Activated T-helper 17 cell treated with anti-CD3 and anti-CD28 coated beads, Interleukin-2, amount 50 U/mL, for 72 hours (primary cell): ENCODE measurements at regions not wholly inside any gene's neighbourhood (a gene's known extent, or its start where the extent isn't known, plus 50 kb on each side); places are given as distances from the start of the nearest gene placed in this dataset.
"Not testable (repeated sequence)": the region's sequence is repeated elsewhere in the genome, so short reads cannot be mapped to it uniquely, and the experiment has no call there.

Experiments used
- ATAC-seq: fragments of 150-1000 bp; cut with Tn5 transposase; replicated peaks from 2 replicates; pipeline ENCODE4 v1.10.0; 2021; ENCODE audit warnings: mild to moderate bottlenecking, moderate library complexity
- H3K27ac Mint-ChIP-seq: one replicate; pipeline ENCODE4 v1.8.0; 2022; ENCODE audit warnings: mixed read lengths
- H3K27me3 Mint-ChIP-seq: one replicate; pipeline ENCODE4 v1.8.0; 2022; ENCODE audit warnings: mixed read lengths
- H3K36me3 Mint-ChIP-seq: one replicate; pipeline ENCODE4 v1.8.0; 2022; ENCODE audit warnings: low read depth, mild to moderate bottlenecking, mixed read lengths
- H3K4me1 Mint-ChIP-seq: one replicate; pipeline ENCODE4 v1.8.0; 2022; ENCODE audit warnings: mixed read lengths
- H3K4me3 Mint-ChIP-seq: one replicate; pipeline ENCODE4 v1.8.0; 2022; ENCODE audit warnings: mild to moderate bottlenecking, mixed read lengths
- H3K9me3 Mint-ChIP-seq: one replicate; pipeline ENCODE4 v1.8.0; 2022; ENCODE audit warnings: mixed read lengths

DNA sequence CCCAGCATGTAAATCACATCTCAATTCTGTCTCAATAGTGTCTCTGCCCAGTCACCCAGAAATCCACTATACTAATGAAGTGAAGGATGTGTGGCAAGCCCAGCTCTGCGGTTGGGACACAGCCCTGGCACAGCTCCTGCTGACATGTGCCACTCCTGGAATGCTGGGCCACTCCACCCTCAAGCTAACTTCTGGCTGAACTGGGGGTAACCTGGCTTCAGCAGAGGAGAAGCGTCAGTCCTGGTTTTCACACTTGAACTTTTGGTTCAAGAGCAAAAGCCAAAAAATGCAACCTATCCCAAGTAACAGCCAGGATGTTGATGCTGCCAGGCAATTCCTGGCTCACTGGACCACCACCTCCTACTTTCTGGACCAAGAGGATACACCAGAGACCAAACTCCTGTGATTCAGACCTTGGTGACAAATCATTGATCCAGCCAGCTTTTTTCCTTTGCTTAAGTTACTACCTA is 86.4 kb downstream of the ARRDC3 start:
- H3K27ac Mint-ChIP-seq = no peak overlapping the region
- no peaks in the 10 kb centered on the region for H3K27me3 Mint-ChIP-seq
- H3K4me3 Mint-ChIP-seq = no peak overlapping the region
- no peaks in the 10 kb centered on the region for H3K36me3 Mint-ChIP-seq
- no peaks in the 10 kb centered on the region for H3K9me3 Mint-ChIP-seq
- peaks cover 6% of the 10 kb centered on the region for H3K4me1 Mint-ChIP-seq
- ATAC-seq = no peak

DNA sequence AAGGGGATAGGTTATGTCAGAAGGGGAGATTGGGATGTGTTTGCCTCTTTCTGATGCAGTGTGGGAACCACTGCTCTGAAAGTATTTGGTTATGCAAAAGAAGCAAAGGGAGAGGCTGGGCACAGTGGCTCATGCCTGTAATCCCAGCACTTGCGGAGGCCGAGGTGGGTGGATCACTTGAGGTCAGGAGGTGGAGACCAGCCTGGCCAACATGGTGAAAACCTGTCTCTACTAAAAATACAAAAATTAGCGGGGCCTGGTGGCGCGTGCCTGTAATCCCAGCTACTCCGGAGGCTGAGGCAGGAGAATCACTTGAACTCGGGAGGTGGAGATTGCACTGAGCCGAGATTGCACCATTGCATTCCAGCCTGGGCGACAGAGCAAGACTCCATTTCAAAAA is 87.0 kb downstream of the ARRDC3 start:
- not testable (repeated sequence) for ATAC-seq, H3K9me3 Mint-ChIP-seq, H3K27ac Mint-ChIP-seq, H3K36me3 Mint-ChIP-seq, H3K4me3 Mint-ChIP-seq, H3K27me3 Mint-ChIP-seq
- H3K4me1 Mint-ChIP-seq = peaks cover 10% of the 10 kb centered on the region

DNA sequence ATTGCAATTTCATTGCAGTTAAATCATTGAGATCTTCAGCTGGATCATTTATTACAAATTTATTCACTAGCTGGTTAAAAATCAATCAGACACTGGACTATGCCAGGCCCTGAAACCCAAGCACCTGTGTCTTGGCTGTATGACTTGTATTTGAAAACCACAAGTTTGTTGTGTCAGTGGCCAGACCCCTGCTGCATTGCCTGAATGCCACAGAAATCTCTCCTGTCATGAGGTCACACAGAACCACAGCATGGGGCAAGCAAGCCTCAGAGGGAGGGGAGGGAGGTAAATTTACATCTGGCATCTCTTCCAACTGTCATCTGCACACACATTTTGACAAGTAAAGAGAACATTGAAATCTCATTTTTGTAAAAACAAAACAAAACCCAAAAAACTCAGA is 90.0 kb downstream of the ARRDC3 start:
- no peaks in the 10 kb centered on the region for H3K36me3 Mint-ChIP-seq
- H3K27ac Mint-ChIP-seq = no peak overlapping the region
- H3K4me3 Mint-ChIP-seq = peak overlapping the region; percentile 33
- ATAC-seq = peak; percentile 81
- no peaks in the 10 kb centered on the region for H3K9me3 Mint-ChIP-seq
- peaks cover 10% of the 10 kb centered on the region for H3K4me1 Mint-ChIP-seq
- no peaks in the 10 kb centered on the region for H3K27me3 Mint-ChIP-seq

DNA sequence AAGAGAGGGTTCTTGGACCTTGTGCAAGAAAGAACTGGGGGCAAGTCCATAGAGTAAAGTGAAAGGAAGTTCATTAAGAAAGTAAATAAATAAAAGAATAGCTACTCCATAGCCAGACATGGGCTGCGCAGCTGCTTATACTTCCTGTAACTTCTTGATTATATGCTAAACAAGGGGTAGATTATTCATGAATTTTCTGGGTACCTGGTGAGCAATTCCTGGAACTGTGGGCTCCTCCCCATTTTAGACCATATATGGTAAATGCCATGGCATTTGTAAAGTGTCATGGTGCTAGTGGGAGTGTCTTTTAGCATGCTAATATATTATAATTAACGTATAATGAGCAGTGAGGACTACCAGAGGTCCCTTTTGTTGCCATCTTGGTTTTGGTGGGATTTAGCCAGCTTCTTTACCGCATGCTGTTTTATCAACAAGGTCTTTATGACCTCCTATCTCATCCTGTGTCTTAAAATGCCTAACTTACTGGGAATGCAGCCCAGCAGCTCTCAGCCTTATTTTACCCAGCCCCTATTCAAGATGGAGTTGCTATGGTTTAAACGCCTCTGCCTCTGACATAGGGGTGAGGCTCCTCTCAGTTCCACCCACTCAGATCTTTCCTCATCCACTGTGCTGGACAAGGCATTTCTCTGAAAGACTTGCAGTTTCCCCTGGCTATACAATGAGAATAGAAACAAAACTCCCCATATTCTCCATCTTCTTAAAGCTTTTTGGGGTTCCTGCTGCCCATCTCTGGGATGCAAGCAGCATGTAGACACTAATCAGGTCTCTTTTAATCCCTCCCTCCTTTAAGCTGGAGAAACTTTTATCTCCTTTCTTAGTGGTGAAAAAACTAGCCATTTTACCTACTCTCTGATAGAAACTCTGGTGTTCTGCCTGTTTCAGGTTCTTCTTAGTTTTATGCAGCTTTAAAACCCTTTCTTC is 91.2 kb downstream of the ARRDC3 start:
- H3K4me1 Mint-ChIP-seq = peaks cover 10% of the 10 kb centered on the region
- H3K27ac Mint-ChIP-seq = peak overlapping the region; percentile 70
- H3K9me3 Mint-ChIP-seq = no peaks in the 10 kb centered on the region

DNA sequence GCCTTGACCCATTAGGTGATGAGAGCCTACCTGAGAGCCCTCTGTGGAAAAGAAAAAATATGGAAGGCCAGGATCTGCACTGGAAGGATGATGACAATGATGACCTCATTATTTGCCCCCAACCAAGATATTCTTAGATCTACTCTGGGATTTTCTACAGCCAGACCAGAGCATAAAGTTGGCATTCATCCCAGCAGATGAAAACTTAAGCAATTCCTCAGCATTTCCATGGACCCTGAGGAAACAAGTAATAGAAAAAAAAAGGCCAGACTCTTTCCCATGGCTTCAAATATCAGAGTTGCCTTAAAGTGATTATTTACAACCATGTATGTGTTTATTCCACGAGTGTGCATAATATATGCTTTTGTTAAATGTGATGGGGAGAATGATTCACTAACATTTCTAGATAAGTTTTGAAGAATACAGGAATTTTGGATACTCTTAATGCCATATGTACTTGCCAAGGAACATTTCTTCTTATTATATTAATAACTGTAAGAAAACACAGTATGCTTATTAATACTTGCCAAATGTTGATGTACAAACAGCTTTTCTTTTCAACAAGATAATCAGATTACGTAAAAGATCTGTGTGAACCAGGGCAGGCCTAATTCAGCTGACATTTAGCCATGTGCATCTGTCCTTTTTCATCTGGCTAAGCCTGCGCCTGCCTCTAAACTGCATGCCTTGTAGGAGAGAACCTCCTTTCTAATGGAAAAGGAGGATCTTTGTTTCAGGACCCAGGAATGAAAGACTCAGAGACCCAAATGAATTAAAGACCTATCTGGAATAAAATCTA is 94.8 kb downstream of the ARRDC3 start:
- ATAC-seq = no peak
- no peaks in the 10 kb centered on the region for H3K27me3 Mint-ChIP-seq
- H3K4me3 Mint-ChIP-seq = no peak overlapping the region
- peaks cover 5% of the 10 kb centered on the region for H3K9me3 Mint-ChIP-seq
- H3K27ac Mint-ChIP-seq = no peak overlapping the region
- H3K36me3 Mint-ChIP-seq = no peaks in the 10 kb centered on the region
- peaks cover 29% of the 10 kb centered on the region for H3K4me1 Mint-ChIP-seq

More for the DNA sequence above, 91.2 kb downstream of the ARRDC3 start:
- H3K27me3 Mint-ChIP-seq = no peaks in the 10 kb centered on the region
- H3K4me3 Mint-ChIP-seq = peak overlapping the region; percentile 33
- ATAC-seq = peak; percentile 81
- no peaks in the 10 kb centered on the region for H3K36me3 Mint-ChIP-seq

DNA sequence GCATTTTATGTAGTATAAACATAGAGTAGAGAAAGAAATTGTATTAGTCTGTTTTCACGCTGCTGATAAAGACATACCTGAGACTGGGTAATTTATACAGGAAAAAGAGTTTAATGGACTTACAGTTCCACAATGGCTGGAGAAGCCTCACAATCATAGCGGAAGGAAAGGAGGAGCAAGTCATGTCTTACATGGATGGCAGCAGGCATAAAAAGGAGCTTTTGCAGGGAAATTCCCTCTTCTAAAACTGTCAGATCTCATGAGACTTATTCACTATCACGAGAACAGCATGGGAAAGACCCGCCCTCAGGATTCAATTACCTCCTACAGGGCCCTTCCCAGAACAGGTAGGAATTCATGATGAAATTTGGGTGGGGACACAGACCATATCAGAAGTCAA is 98.1 kb downstream of the ARRDC3 start:
- not testable (repeated sequence) for H3K27me3 Mint-ChIP-seq, ATAC-seq, H3K9me3 Mint-ChIP-seq, H3K27ac Mint-ChIP-seq
- peaks cover 24% of the 10 kb centered on the region for H3K36me3 Mint-ChIP-seq
- peak overlapping the region; percentile 90 for H3K4me3 Mint-ChIP-seq
- peaks cover 47% of the 10 kb centered on the region for H3K4me1 Mint-ChIP-seq

DNA sequence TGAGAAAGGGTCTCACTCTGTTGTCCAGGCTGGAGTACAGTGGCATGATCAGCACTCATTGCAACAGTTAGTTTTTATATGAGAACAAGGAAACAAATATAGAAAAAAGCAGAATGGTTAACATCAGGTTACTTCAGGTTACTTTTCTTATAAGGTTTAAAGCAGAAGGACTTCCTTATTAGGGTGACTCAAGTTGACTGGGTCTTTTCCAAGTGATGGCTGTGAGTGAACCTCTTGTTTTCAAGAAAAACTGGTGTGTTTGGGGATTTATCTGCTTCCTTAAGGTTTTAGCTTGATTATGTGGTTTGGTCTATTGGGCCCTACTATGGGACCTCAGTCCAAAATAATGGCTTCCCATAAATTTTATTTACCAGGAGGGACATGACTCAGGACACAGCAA is 99.2 kb downstream of the ARRDC3 start:
- H3K27me3 Mint-ChIP-seq = no peaks in the 10 kb centered on the region
- ATAC-seq = no peak
- H3K27ac Mint-ChIP-seq = peak overlapping the region; percentile 99
- H3K9me3 Mint-ChIP-seq = peaks cover 10% of the 10 kb centered on the region
- H3K36me3 Mint-ChIP-seq = peaks cover 33% of the 10 kb centered on the region
- peak overlapping the region; percentile 90 for H3K4me3 Mint-ChIP-seq
- peaks cover 54% of the 10 kb centered on the region for H3K4me1 Mint-ChIP-seq

DNA sequence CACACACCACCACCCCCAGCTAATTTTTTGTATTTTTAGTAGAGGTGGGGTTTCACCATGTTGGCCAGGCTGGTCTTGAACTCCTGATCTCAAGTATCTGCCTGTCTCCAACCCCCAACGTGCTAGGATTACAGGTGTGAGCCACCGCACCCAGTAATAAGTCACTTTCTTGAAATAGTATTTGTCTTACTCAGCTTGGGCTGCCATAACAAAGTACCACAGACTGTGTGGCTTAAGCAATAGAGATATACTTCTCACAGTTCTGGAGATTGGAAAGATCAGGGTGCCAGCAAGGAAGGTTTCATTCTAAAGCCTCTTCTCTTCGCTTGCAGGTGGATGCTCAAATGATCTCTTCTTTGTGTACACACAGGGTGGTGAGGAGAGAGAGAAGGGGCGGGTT is 99.8 kb downstream of the ARRDC3 start:
- peak overlapping the region; percentile 90 for H3K4me3 Mint-ChIP-seq
- peaks cover 54% of the 10 kb centered on the region for H3K4me1 Mint-ChIP-seq
- H3K36me3 Mint-ChIP-seq = peaks cover 33% of the 10 kb centered on the region
- peak; percentile 12 for ATAC-seq
- peak overlapping the region; percentile 99 for H3K27ac Mint-ChIP-seq
- peaks cover 10% of the 10 kb centered on the region for H3K9me3 Mint-ChIP-seq
- no peaks in the 10 kb centered on the region for H3K27me3 Mint-ChIP-seq

DNA sequence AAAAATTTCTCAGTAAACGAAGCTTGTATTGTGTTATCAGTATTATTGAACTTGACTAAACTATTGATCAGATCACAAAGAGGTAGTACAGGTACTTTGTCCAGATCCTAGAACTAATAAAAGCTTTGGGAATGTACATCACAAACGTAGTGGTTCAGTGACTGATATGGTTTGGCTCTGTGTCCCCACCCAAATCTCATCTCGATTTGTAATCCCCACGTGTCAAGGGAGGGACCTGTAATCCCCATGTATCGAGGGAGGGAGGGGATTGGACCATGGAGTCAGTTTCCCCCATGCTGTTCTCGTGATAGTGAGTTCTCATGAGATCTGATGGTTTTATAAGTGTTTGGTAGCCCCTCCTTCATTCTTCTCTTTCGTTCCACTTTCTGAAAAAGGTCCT is 100.9 kb downstream of the ARRDC3 start:
- Mint-ChIP-seq H3K4me3 (peak overlapping the region; percentile 90), H3K27me3 (no peaks in the 10 kb centered on the region), H3K9me3 (peaks cover 10% of the 10 kb centered on the region), H3K36me3 (peaks cover 33% of the 10 kb centered on the region), H3K4me1 (peaks cover 54% of the 10 kb centered on the region), H3K27ac (peak overlapping the region; percentile 99)
- no peak for ATAC-seq

DNA sequence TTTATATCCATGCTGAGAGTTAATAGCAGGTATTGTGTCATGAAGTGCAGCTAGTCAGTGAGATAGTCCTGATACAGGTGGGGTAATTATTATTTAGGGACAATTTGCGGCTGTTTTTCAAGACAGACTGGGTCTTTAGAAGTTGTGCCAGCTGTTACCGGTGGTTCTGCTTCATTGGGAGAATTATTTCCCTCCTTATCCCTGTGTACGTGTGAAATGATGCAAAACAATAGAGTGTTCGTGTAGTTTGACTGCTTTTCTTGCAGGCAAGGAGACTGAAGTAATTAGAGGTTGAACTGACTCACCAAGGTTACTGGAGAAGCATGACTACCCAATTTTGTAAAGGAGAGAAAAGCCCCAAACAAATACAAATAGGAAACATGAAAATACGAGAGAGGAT is 101.7 kb downstream of the ARRDC3 start:
- Mint-ChIP-seq H3K4me1 (peaks cover 54% of the 10 kb centered on the region), H3K27ac (peak overlapping the region; percentile 99), H3K4me3 (peak overlapping the region; percentile 90), H3K36me3 (peaks cover 33% of the 10 kb centered on the region), H3K9me3 (peaks cover 10% of the 10 kb centered on the region), H3K27me3 (no peaks in the 10 kb centered on the region)
- peak; percentile 49 for ATAC-seq

DNA sequence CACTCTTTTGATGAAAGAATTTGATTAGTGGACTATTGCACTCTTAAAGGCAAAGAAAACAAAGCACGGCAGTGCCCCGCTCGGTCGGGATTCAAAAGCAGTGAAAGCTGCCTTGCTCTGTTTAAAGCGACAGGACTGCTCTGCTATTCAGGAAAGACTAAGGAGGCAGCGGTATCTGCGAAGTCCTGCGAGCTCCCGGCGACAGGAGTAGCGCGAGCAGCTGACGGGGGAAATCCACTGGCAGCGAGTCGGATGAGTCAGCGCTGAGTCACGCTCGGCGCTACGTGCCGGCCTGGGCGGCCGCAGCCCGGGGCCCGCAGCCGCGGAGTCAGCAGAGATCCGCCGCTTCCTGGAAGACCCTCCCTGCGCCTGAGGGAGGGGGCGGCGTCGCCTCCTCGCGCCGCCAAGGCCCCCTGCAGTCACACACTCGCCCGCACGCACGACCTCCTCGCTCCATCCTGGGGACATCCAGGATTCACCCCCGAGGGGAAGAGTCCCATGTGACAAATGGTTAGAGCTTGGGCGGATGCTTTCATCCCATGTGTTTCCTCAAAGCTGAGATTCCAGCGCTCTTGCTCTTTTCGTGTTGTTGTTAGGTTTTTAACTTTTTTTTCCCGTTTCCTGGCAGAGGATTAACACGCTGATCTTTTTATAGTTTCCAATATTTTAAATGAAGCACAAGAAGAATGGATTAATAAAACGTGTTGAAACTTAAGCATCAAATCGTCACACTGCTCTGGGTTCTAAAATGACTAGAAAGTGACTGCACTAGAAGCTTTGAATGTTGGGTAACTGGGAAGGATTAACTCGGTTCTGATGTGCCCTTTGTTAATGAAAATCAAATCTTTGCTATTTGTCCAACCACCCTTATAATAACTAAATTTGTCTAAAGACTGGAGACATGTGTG is 102.5 kb downstream of the ARRDC3 start:
- Mint-ChIP-seq H3K4me1 (peaks cover 49% of the 10 kb centered on the region), H3K4me3 (peak overlapping the region; percentile 90), H3K36me3 (peaks cover 33% of the 10 kb centered on the region), H3K27me3 (no peaks in the 10 kb centered on the region), H3K27ac (peak overlapping the region; percentile 99), H3K9me3 (peaks cover 10% of the 10 kb centered on the region)
- ATAC-seq = peak; percentile 79

DNA sequence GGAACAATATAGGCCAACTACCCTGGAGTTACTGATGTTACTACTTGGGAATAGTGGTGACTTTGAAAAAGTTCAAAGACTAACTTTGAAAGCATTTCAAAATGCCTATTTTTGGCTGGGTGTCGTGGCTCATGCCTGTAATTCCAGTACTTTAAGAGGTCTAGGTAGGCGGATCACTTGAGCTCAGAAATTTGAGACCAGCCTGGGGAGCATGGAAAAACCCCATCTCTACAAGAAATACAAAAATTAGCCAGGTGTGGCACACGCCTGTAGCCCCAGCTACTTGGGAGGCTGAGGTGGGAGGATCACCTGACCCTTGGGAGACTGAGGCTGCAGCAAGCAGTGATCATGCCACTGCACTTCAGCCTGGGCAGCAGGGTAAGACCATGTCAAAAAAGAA is 105.3 kb downstream of the ARRDC3 start:
- Mint-ChIP-seq H3K9me3 (peaks cover 5% of the 10 kb centered on the region), H3K27me3 (no peaks in the 10 kb centered on the region), H3K4me3 (peak overlapping the region; percentile 42), H3K27ac (peak overlapping the region; percentile 38), H3K4me1 (peaks cover 37% of the 10 kb centered on the region), H3K36me3 (peaks cover 36% of the 10 kb centered on the region)
- ATAC-seq = no peak

DNA sequence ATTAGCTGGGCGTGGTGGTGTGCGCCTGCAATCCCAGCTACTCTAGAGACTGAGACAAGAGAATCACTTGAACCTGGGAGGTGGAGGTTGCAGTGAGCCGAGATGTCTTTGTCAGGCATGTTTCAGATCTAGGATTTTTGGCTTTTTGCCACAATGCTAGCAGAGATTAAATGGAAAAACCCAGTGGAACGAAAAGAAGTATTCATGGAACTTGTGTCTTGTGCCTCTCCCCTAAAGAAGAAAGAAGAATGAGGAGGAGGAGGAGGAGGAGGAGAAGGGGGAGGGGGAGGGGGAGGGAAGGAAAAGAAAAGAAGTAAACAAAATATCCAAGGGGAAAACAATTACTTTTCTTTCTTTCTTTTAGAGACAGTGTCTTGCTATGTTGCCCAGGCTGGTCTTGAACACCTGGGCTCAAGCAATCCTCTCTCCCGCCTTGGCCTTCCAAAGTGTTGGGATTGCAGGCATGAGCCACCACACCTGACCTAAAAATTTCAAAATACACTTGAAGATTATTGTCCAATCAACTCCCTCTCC is 106.0 kb downstream of the ARRDC3 start:
- Mint-ChIP-seq H3K27ac (no peak overlapping the region), H3K27me3 (no peaks in the 10 kb centered on the region), H3K4me1 (peaks cover 31% of the 10 kb centered on the region), H3K36me3 (peaks cover 32% of the 10 kb centered on the region), H3K4me3 (no peak overlapping the region), H3K9me3 (no peaks in the 10 kb centered on the region)
- no peak for ATAC-seq

DNA sequence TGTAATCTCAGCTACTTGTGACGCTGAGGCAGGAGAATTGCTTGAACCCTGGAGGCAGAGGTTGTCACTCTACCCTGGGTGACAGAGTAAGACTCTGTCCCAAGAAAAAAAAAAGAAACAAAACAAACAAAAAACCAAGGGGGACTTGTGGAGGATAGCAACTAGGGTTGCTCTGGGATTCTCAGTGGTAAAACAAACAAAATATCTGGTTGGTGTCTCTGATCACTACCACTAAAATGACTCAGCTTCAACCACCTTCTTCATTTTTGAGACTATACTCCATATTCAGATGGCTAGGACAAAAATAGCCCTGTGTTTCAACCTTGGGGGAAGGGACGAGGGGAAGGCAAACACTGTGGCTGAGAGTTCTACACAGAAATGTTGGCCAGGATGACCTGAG is 110.3 kb downstream of the ARRDC3 start:
- Mint-ChIP-seq H3K4me3 (peak overlapping the region; percentile 24), H3K27me3 (no peaks in the 10 kb centered on the region), H3K36me3 (peaks cover 5% of the 10 kb centered on the region), H3K4me1 (peaks cover 13% of the 10 kb centered on the region), H3K27ac (peak overlapping the region; percentile 65), H3K9me3 (no peaks in the 10 kb centered on the region)
- peak; percentile 80 for ATAC-seq
